Astrocyte (in vitro differentiated cells and primary cell): ENCODE measurements at regions not wholly inside any gene's neighbourhood (a gene's known extent, or its start where the extent isn't known, plus 50 kb on each side); places are given as distances from the start of the nearest gene placed in this dataset.

Experiments
- DNase-seq: peaks from one replicate; pipeline ENCODE4 v3.0.0-alpha.2; 2010; ENCODE audit warnings: low read depth
- FAIRE-seq: peaks from 2 replicates; lab custom pipeline; 2011; peaks lifted over from hg19 to GRCh38; lab: Jason Lieb, UNC
- H2AFZ ChIP-seq: 2 replicates; pipeline ENCODE4 v1.6.0; 2012; ENCODE audit warnings: low read depth, low read length, inconsistent platforms
- H3K27ac ChIP-seq: 2 replicates; pipeline ENCODE4 v1.5.1; 2011; ENCODE audit warnings: low read depth, low read length, inconsistent platforms
- H3K27me3 ChIP-seq: 2 replicates; pipeline ENCODE4 v1.6.0; 2011; ENCODE audit warnings: low read length, inconsistent platforms; ENCODE audit not compliant: insufficient read depth
- H3K36me3 ChIP-seq: 2 replicates; pipeline ENCODE4 v1.5.1; 2011; ENCODE audit warnings: low read length, inconsistent platforms; ENCODE audit not compliant: insufficient read depth
- H3K4me1 ChIP-seq: 2 replicates; pipeline ENCODE4 v1.5.1; 2011; ENCODE audit warnings: low read length, inconsistent platforms; ENCODE audit not compliant: insufficient read depth
- H3K4me2 ChIP-seq: 2 replicates; pipeline ENCODE4 v1.6.0; 2012; ENCODE audit warnings: low read length, inconsistent platforms
- H3K4me3 ChIP-seq: 2 replicates; pipeline ENCODE4 v1.5.1; 2011; ENCODE audit warnings: low read depth, mild to moderate bottlenecking, low read length, inconsistent platforms; ENCODE audit not compliant: insufficient read depth
- H3K79me2 ChIP-seq: 2 replicates; pipeline ENCODE4 v1.6.0; 2012; ENCODE audit warnings: mild to moderate bottlenecking, low read length, inconsistent platforms; ENCODE audit not compliant: insufficient read depth
- H3K9ac ChIP-seq: 2 replicates; pipeline ENCODE4 v1.6.0; 2012; ENCODE audit warnings: mild to moderate bottlenecking, low read length, inconsistent platforms
- H3K9me3 ChIP-seq: 2 replicates; pipeline ENCODE4 v1.5.1; 2012; ENCODE audit warnings: low read depth, mild to moderate bottlenecking, low read length, inconsistent platforms; ENCODE audit not compliant: insufficient read depth
- H4K20me1 ChIP-seq: 2 replicates; pipeline ENCODE4 v1.6.0; 2012; ENCODE audit warnings: low read length, inconsistent platforms; ENCODE audit not compliant: insufficient read depth
- H3K27ac Mint-ChIP-seq: one replicate; pipeline ENCODE4 v1.8.0; 2021; ENCODE audit warnings: mild to moderate bottlenecking, mixed read lengths; ENCODE audit not compliant: unreplicated experiment
- H3K27me3 Mint-ChIP-seq: one replicate; pipeline ENCODE4 v1.8.0; 2021; ENCODE audit warnings: low read depth, mixed read lengths; ENCODE audit not compliant: unreplicated experiment
- H3K36me3 Mint-ChIP-seq: one replicate; pipeline ENCODE4 v1.8.0; 2021; ENCODE audit warnings: low read depth, mixed read lengths; ENCODE audit not compliant: unreplicated experiment
- H3K4me1 Mint-ChIP-seq: one replicate; pipeline ENCODE4 v1.8.0; 2021; ENCODE audit warnings: low read depth, mixed read lengths; ENCODE audit not compliant: unreplicated experiment
- H3K4me3 Mint-ChIP-seq: one replicate; pipeline ENCODE4 v1.8.0; 2021; ENCODE audit warnings: mild to moderate bottlenecking, moderate library complexity, mixed read lengths; ENCODE audit not compliant: unreplicated experiment
- H3K9me3 Mint-ChIP-seq: one replicate; pipeline ENCODE4 v1.8.0; 2021; ENCODE audit warnings: mild to moderate bottlenecking, mixed read lengths; ENCODE audit not compliant: unreplicated experiment
- CTCF ChIP-seq: IDR thresholded peaks from 2 replicates; pipeline ENCODE4 v1.5.1; 2011; ENCODE audit warnings: low read depth, mild to moderate bottlenecking, inconsistent platforms, low read length, moderate library complexity; ENCODE audit not compliant: insufficient read depth
- EZH2 ChIP-seq: IDR thresholded peaks from 2 replicates; pipeline ENCODE4 v1.6.1; 2012; ENCODE audit warnings: mild to moderate bottlenecking, low read length, inconsistent platforms; ENCODE audit not compliant: insufficient read depth

DNA sequence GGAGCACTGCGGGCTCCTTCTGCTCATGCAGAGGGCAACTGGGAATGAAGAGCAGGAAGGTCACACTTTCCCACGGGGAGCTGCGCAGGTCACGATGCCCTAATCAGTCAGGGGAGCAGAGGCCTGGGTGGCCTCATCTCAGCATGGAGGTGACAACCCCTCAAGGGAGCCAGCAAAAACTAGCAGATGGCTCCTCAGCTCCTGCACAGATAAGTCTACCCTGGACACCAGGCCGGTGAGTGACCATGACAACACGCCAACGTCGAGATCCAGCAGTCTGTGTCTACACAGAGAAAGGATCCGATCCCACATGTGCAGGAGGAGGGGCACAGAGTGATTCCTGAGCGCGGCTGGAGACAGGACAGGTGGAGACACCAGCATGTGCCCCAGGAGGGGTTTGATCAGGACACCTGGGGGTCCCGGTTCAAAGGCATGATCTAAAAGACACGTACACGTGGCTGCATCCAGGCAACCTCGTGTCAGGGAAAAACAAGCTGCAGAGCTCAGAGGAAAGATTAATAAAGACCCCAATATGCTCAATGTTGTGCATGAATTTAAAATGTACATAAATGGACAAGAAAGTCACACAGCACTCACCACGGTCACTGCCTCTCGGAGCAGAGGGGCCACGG lies 153.7 kb upstream of the SFSWAP start:
- no peaks in the 10 kb centered on the region for H3K9me3 Mint-ChIP-seq
- Histone ChIP-seq H3K9me3 (no peaks in the 10 kb centered on the region), H3K9ac (no peak overlapping the region), H3K27me3 (no peaks in the 10 kb centered on the region), H3K4me3 (no peak overlapping the region), H3K4me2 (no peak overlapping the region), H3K79me2 (no peaks in the 10 kb centered on the region), H3K4me1 (no peaks in the 10 kb centered on the region), H3K36me3 (no peaks in the 10 kb centered on the region), H4K20me1 (no peaks in the 10 kb centered on the region), H3K27ac (no peak overlapping the region), H2AFZ (no peak overlapping the region)
- no peaks in the 10 kb centered on the region for H3K4me1 Mint-ChIP-seq
- peaks cover 35% of the 10 kb centered on the region for H3K27me3 Mint-ChIP-seq
- FAIRE-seq (no peak), DNase-seq (no peak)
- TF ChIP-seq EZH2 (no peak), CTCF (no peak)
- no peak overlapping the region for H3K27ac Mint-ChIP-seq
- no peaks in the 10 kb centered on the region for H3K36me3 Mint-ChIP-seq
- no peak overlapping the region for H3K4me3 Mint-ChIP-seq

DNA sequence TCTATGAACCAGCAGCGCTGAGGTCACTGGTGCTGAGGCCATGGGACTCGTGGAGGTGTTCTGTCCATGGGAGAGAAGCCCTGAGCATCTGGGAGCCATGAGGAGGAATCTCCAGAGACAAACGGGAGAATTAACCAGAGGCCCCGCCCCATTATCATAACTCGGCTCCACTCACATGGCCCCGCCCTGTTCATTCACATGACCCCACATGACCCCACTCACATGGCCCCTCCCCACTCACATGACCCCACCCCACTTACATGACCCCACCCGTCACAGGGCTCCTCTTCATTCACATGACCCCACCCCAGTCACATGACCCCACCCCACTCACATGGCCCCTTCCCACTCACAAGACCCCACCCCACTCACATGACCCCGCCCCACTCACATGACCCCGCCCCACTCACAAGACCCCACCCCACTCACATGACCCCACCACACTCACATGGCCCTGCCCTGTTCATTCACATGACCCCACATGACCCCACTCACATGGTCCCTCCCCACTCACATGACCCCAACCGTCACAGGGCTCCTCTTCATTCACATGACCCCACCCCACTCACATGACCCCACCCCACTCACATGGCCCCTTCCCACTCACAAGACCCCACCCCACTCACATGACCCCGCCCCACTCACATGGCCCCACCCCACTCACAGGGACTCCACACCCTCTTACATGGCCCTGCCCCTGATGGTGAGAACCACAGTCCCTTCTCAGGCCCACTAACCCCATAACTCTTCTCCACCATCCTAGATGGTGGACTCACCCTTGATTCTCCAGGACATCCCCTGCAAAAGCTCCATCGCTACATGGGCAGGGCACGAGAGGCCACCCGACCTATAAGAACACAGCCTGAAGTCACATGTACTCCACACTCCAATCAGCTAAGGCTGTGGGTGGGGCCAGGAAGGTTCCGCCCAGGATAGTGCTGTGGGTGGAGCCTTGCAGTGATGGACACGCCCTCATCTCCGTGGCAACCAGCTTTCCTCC lies 151.1 kb upstream of the SFSWAP start:
- no peaks in the 10 kb centered on the region for H3K4me1 Mint-ChIP-seq
- H3K36me3 Mint-ChIP-seq: no peaks in the 10 kb centered on the region
- no peaks in the 10 kb centered on the region for H3K9me3 Mint-ChIP-seq
- Histone ChIP-seq H3K4me1 (no peaks in the 10 kb centered on the region), H3K36me3 (no peaks in the 10 kb centered on the region), H4K20me1 (no peaks in the 10 kb centered on the region), H3K79me2 (no peaks in the 10 kb centered on the region), H3K9me3 (no peaks in the 10 kb centered on the region), H3K27me3 (no peaks in the 10 kb centered on the region), H3K9ac (no peak overlapping the region), H2AFZ (no peak overlapping the region), H3K4me3 (no peak overlapping the region), H3K27ac (no peak overlapping the region), H3K4me2 (no peak overlapping the region)
- no peak overlapping the region for H3K27ac Mint-ChIP-seq
- no peak for DNase-seq
- peaks cover 32% of the 10 kb centered on the region for H3K27me3 Mint-ChIP-seq
- no peak for FAIRE-seq
- no peak for TF ChIP-seq CTCF
- TF ChIP-seq EZH2: no peak
- H3K4me3 Mint-ChIP-seq: no peak overlapping the region
